Activated naive CD8-positive, alpha-beta T cell treated with anti-CD3 and anti-CD28 coated beads, Interleukin-2, amount 50 U/mL, for 24 hours (primary cell): ENCODE measurements at regions not wholly inside any gene's neighbourhood (a gene's known extent, or its start where the extent isn't known, plus 50 kb on each side); places are given as distances from the start of the nearest gene placed in this dataset.

ENCODE experiments used
- ATAC-seq: fragments of 150-1000 bp; cut with Tn5 transposase; one replicate; pipeline ENCODE4 v1.10.0; 2021
- DNase-seq: peaks from one replicate; pipeline ENCODE4 v3.0.0; 2021
- H3K27ac Mint-ChIP-seq: one replicate; pipeline ENCODE4 v1.8.0; 2021; ENCODE audit warnings: mild to moderate bottlenecking, mixed read lengths
- H3K27me3 Mint-ChIP-seq: one replicate; pipeline ENCODE4 v1.8.0; 2021; ENCODE audit warnings: mixed read lengths
- H3K36me3 Mint-ChIP-seq: one replicate; pipeline ENCODE4 v1.8.0; 2021; ENCODE audit warnings: low read depth, mixed read lengths
- H3K4me1 Mint-ChIP-seq: one replicate; pipeline ENCODE4 v1.8.0; 2021; ENCODE audit warnings: mixed read lengths
- H3K4me3 Mint-ChIP-seq: one replicate; pipeline ENCODE4 v1.8.0; 2021; ENCODE audit warnings: mild to moderate bottlenecking, moderate library complexity, mixed read lengths
- H3K9me3 Mint-ChIP-seq: one replicate; pipeline ENCODE4 v1.8.0; 2021; ENCODE audit warnings: mixed read lengths

DNA sequence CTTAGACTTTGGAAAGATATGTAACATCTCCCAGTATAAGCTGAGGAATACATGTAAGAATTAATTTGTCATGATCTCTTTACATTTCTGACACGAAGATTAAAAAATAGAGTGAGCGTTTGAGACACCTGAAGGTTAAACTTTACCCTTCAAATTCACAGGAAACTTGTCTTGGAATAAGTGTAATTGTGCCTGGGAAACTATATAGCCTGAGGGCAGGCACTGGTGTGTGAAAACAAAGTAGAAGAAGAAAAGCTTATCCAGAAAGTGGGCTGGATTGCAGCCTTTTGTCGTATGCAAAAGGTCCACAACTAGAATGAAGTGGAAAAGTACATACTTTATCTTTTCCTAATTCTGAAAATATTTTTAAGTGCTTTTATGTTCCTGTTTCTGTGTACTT is 275.7 kb upstream of the TCF21 start:
- no peak for DNase-seq
- H3K4me3 Mint-ChIP-seq: no peak overlapping the region
- H3K27me3 Mint-ChIP-seq: no peaks in the 10 kb centered on the region
- ATAC-seq: no peak
- H3K36me3 Mint-ChIP-seq: no peaks in the 10 kb centered on the region
- peaks cover 5% of the 10 kb centered on the region for H3K9me3 Mint-ChIP-seq
- H3K4me1 Mint-ChIP-seq: no peaks in the 10 kb centered on the region
- H3K27ac Mint-ChIP-seq: no peak overlapping the region

DNA sequence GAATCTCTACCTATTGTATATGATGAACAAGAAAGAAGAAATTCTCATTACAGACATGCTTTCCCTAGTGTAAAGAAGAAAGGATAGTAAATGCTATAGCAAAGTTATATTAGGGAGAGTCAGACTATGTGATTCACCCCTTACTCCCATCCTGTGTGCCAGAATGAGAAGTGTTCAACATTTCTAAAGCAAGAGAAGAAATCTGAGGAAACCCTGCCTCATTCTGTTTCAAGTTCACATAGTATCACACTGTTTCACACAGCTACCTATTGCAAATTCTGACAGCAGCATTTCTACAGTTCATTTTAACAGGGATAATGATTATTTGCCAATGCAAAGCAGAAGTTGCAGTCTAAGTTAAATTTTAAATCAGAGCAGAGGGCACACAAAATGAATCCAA is 267.2 kb upstream of the TCF21 start:
- no peak overlapping the region for H3K27ac Mint-ChIP-seq
- no peak overlapping the region for H3K4me3 Mint-ChIP-seq
- H3K27me3 Mint-ChIP-seq: no peaks in the 10 kb centered on the region
- peaks cover 3% of the 10 kb centered on the region for H3K9me3 Mint-ChIP-seq
- no peaks in the 10 kb centered on the region for H3K4me1 Mint-ChIP-seq
- no peak for DNase-seq
- ATAC-seq: no peak
- no peaks in the 10 kb centered on the region for H3K36me3 Mint-ChIP-seq

DNA sequence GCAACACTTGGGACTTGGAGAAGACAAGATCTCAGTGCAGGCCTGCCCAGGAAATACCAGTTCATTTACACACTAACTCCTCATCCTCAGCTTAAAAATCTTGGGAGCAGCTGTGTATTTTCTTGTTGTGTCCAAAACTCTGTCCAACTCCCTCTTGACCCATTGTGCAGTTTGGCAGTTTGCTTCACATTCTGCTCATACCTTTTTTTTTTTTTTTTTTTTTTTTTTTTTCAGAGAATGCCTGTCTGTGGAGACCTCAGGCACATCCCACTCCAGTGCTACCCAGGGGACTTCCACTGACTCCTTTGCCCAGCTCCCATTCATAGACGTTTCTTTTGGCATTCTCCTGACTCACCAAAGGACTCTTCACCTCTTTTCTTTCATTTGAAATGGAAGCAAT is 265.8 kb upstream of the TCF21 start:
- Mint-ChIP-seq H3K9me3 (no peaks in the 10 kb centered on the region), H3K4me3 (no peak overlapping the region), H3K4me1 (no peaks in the 10 kb centered on the region), H3K27ac (no peak overlapping the region), H3K27me3 (no peaks in the 10 kb centered on the region), H3K36me3 (no peaks in the 10 kb centered on the region)
- ATAC-seq (no peak), DNase-seq (no peak)

DNA sequence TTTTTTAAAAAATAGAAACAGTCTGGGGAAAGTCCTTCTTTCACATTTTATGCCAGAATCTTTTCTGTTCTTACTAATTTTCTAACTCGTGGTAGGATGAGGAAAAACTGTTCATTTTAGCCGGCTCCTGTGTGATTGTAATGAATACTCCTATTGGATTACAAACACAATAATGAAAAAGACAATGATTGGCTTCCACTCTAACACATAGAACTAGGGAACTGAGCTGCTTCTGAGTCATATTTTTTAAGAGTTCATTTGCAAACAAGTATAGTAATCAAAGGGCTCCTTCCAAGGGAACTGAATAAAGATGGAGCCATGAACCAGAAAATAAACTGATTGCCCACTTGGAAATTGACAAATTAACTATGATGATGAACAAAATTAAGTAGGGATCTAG is 265.3 kb upstream of the TCF21 start:
- H3K4me3 Mint-ChIP-seq: no peak overlapping the region
- no peak for DNase-seq

DNA sequence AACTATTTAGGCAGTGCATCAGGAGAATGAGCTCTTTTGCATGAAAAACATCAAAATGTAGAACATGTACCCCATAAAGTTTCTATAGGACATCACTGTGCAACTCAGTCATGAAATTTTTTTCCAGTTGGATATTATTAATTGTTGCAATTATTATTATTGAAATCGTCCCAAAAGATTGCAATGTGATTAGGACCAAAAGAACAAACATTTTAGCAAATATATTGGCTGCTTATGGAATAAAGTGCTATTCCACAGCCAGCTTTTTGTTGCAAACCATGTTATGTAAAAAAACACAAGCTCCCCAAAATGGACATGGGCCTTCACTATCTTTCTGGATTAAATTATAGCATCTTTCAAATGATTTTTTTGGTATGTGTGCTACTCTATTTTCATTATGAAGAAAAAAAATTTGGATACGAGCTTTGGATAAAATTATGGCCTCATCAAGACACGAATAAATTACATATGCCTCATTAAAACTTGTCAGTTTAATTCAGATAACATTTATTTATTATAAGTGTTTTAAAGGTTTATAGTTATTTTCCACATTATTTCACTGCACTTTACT is 262.7 kb upstream of the TCF21 start:
- H3K27ac Mint-ChIP-seq: no peak overlapping the region
- ATAC-seq: no peak
- no peaks in the 10 kb centered on the region for H3K9me3 Mint-ChIP-seq
- H3K4me1 Mint-ChIP-seq: no peaks in the 10 kb centered on the region
- H3K4me3 Mint-ChIP-seq: no peak overlapping the region
- H3K27me3 Mint-ChIP-seq: no peaks in the 10 kb centered on the region
- H3K36me3 Mint-ChIP-seq: no peaks in the 10 kb centered on the region
- no peak for DNase-seq

More for the DNA sequence above, 265.3 kb upstream of the TCF21 start:
- H3K4me1 Mint-ChIP-seq: no peaks in the 10 kb centered on the region
- no peak overlapping the region for H3K27ac Mint-ChIP-seq
- H3K27me3 Mint-ChIP-seq: no peaks in the 10 kb centered on the region
- ATAC-seq: no peak
- no peaks in the 10 kb centered on the region for H3K36me3 Mint-ChIP-seq
- no peaks in the 10 kb centered on the region for H3K9me3 Mint-ChIP-seq

DNA sequence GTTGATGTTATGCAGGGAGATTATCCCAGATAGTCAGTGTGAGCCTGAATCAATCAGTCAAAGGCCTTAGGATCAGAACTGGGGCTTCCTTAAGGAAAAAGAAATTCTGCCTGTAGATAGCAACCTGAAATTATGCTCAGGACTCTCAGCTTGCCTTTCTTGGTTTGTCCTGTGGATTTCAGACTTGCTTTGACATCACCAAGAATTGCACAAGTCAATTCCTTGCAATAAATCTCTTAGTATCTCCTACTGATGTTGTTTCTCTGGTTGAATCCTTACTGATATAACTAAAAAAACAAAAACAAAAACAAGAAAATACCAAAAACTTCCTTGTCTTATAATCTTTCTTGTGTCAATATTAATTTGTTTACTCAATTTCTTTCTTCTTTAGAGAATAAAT is 258.9 kb upstream of the TCF21 start:
- no peaks in the 10 kb centered on the region for H3K4me1 Mint-ChIP-seq
- H3K27ac Mint-ChIP-seq: no peak overlapping the region

DNA sequence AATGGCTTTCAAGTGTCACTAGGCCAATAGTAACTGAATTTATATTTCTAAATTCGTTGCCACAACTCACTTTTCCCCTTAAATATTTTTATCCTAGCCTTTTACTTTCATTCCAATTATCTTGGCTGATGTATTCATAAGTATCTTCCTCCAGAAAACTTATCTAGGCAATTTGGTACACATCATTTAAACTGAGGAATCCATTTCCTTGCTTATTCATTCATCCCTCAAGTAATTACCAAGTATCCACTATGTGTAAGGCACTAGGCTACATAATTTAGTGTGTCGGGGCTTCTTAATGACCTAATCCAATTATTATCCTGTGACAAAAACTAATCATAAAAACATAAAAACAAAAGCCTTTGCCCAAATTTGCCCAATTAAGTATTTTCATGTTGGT is 258.3 kb upstream of the TCF21 start:
- no peak for DNase-seq
- no peaks in the 10 kb centered on the region for H3K9me3 Mint-ChIP-seq
- H3K4me3 Mint-ChIP-seq: no peak overlapping the region

More for the DNA sequence above, 258.9 kb upstream of the TCF21 start:
- no peak for ATAC-seq
- no peak overlapping the region for H3K4me3 Mint-ChIP-seq
- no peaks in the 10 kb centered on the region for H3K9me3 Mint-ChIP-seq
- H3K27me3 Mint-ChIP-seq: no peaks in the 10 kb centered on the region
- DNase-seq: no peak
- no peaks in the 10 kb centered on the region for H3K36me3 Mint-ChIP-seq

DNA sequence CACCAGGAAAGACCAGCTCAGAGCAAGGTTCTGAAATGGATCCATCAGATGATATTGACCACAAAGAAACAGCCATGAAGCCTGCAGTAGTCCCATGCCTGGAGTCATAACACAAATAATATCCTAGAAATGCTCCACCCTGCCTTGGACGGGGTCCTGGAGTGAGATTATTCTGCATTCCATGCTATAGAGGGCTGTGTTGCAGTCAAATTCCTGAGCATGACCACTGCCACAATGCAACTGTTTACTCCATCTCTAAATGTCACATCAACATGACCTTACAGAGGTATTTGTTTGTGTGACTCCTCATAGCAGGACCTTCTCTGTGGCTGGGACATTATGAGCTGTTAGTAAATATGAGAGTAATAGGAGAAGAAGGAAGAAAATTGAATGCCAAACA is 257.5 kb upstream of the TCF21 start:
- Mint-ChIP-seq H3K27me3 (no peaks in the 10 kb centered on the region), H3K27ac (no peak overlapping the region), H3K36me3 (no peaks in the 10 kb centered on the region), H3K4me3 (no peak overlapping the region), H3K4me1 (no peaks in the 10 kb centered on the region), H3K9me3 (no peaks in the 10 kb centered on the region)
- no peak for DNase-seq
- ATAC-seq: no peak

More for the DNA sequence above, 258.3 kb upstream of the TCF21 start:
- Mint-ChIP-seq H3K36me3 (no peaks in the 10 kb centered on the region), H3K4me1 (no peaks in the 10 kb centered on the region), H3K27me3 (no peaks in the 10 kb centered on the region), H3K27ac (no peak overlapping the region)
- no peak for ATAC-seq

DNA sequence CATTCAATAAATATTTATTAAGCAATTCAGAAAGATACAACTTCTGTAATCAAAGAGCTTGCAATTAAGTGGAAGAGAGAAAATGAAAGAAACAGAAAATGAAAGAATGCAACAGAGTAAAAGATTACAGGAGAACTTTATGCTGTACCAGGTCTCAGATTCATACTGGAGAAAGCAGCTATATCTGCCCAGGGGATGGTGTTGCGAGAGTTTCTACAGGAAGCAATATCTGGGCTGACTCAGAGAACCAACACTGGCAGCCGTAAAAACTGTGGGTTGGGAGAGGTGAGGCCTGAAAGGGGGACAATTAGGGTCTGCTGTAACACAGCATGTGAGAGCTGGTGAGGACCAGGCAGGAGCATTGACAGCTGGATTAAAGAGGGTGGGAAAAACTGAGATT is 256.7 kb upstream of the TCF21 start:
- Mint-ChIP-seq H3K27ac (no peak overlapping the region), H3K27me3 (no peaks in the 10 kb centered on the region), H3K36me3 (no peaks in the 10 kb centered on the region), H3K4me1 (no peaks in the 10 kb centered on the region), H3K4me3 (no peak overlapping the region), H3K9me3 (no peaks in the 10 kb centered on the region)
- DNase-seq: no peak
- no peak for ATAC-seq

DNA sequence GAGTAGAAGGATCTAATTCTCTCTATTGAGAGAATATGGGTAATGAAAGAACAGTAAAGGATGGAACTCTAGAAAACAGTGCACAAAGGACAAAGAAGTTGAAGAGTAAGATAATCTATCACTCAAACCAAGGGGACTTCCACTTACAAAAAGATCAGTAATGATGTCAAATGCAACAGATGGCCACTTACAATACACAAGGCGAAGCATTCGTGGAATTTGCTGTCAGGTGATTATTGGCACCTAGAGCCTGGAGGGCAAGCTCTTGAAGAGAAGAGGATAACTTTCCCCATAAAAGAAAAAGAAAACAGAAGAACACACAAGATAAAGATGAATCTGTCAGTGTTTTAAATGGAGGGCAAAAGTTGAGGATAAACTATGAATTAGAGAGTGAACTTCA is 256.0 kb upstream of the TCF21 start:
- no peaks in the 10 kb centered on the region for H3K4me1 Mint-ChIP-seq
- H3K4me3 Mint-ChIP-seq: no peak overlapping the region
- H3K27me3 Mint-ChIP-seq: no peaks in the 10 kb centered on the region
- DNase-seq (no peak), ATAC-seq (no peak)
- no peaks in the 10 kb centered on the region for H3K9me3 Mint-ChIP-seq
- no peak overlapping the region for H3K27ac Mint-ChIP-seq
- H3K36me3 Mint-ChIP-seq: no peaks in the 10 kb centered on the region

DNA sequence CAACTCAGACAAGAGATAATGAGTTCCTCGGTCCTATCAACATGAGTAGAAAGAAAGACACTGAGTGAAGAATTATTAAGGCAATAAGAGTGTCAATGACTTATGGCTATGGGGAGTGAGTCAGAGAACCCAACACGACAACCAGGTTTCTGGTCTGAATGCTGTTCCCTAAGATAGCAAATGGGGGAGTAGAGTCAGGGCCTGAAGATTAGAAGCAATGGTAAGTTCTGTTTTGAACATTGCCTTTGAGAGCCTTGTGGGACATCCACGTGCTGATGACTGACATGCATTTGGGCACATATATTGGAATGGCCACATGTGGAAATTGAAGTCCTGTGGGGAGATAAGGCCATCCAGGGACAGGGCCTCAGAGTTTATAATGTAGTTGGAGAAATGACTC is 254.4 kb upstream of the TCF21 start:
- ATAC-seq: no peak
- Mint-ChIP-seq H3K4me3 (no peak overlapping the region), H3K36me3 (no peaks in the 10 kb centered on the region), H3K27me3 (no peaks in the 10 kb centered on the region), H3K27ac (no peak overlapping the region), H3K4me1 (no peaks in the 10 kb centered on the region), H3K9me3 (peaks cover 10% of the 10 kb centered on the region)
- DNase-seq: no peak

DNA sequence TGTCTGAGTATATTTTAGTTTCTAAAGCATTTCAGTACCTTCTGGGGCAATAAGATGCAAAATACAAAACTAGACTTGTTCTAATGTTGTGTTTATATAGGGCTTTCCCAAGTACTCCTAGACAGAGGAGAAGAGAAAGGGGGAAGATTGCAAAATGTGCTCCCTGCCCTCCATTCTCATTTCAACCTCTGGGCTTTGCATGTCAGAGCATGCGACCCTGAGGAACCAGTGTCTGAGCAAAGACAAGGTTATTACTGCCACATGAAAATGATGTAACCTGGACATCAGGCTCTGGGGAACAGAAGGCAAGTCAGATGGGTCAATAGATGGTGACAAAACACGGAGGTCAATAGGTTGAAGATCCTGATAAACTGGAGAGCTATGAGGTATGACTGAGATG is 253.5 kb upstream of the TCF21 start:
- H3K9me3 Mint-ChIP-seq: peaks cover 10% of the 10 kb centered on the region
- DNase-seq (no peak), ATAC-seq (no peak)
- H3K27me3 Mint-ChIP-seq: no peaks in the 10 kb centered on the region
- no peak overlapping the region for H3K27ac Mint-ChIP-seq
- no peak overlapping the region for H3K4me3 Mint-ChIP-seq
- no peaks in the 10 kb centered on the region for H3K36me3 Mint-ChIP-seq
- H3K4me1 Mint-ChIP-seq: no peaks in the 10 kb centered on the region

DNA sequence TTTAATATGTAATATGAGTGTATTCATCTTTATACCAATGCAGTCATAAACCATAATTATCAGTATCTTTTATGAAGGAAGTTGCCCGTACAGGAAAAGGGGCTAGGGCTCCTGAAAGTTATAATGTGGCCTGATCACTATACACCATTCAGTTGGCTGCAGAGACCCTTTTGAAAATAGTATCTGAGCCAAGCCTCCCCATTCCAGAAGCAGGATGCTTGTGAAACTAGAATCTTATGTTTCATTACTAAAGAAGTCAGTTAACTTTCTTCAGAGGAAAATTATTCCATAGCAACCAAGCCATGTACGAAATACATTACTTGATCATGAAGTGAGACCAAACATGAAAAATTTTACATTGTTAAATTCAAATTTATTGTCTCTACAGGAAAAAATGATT is 251.5 kb upstream of the TCF21 start:
- Mint-ChIP-seq H3K27ac (no peak overlapping the region), H3K9me3 (peaks cover 10% of the 10 kb centered on the region), H3K4me1 (no peaks in the 10 kb centered on the region), H3K27me3 (no peaks in the 10 kb centered on the region), H3K36me3 (no peaks in the 10 kb centered on the region), H3K4me3 (no peak overlapping the region)
- ATAC-seq: no peak
- DNase-seq: no peak

DNA sequence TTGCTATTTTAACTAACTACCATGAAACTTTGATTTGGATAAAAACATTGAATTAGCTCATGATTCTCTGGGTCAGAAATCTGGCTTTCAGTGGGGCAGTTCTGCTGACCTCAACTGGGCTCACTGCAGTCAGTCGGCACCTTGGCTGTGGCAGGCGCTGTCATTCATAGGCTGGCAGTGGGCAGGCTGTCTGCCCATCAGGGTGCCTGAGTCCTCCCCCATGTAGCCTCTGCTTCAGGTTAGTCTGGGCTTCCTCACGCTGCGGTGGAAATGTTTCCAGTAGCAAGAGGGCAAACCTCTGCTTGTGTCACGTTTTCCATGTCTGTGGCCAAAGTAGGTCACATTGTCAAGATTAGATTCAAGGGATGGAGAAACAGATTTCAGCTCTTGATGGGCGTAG is 251.0 kb upstream of the TCF21 start:
- Mint-ChIP-seq H3K4me1 (no peaks in the 10 kb centered on the region), H3K9me3 (peaks cover 10% of the 10 kb centered on the region), H3K36me3 (no peaks in the 10 kb centered on the region), H3K27ac (no peak overlapping the region), H3K4me3 (no peak overlapping the region), H3K27me3 (no peaks in the 10 kb centered on the region)
- DNase-seq: no peak
- ATAC-seq: no peak

DNA sequence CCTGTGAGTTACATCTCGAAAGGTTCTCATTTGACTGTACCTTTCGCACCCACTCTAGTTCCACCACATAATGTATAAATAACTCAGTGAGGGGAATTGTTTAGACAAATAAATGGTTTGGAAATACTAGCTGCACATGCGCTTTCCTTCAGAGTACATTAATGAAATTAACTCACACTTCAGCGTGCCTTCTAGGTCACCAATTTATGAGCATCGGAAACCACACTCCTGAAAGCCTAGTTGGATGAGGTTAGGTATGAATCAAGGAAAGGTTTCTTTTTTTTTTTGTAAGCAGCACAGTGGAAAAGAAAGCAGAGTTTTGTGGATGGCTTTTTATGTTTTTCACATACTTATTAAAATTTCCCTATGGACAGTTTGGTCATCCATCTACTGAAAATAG is 247.8 kb upstream of the TCF21 start:
- H3K36me3 Mint-ChIP-seq: no peaks in the 10 kb centered on the region
- H3K27me3 Mint-ChIP-seq: no peaks in the 10 kb centered on the region
- no peak overlapping the region for H3K4me3 Mint-ChIP-seq
- DNase-seq: no peak
- no peak for ATAC-seq
- H3K4me1 Mint-ChIP-seq: no peaks in the 10 kb centered on the region
- H3K9me3 Mint-ChIP-seq: peaks cover 10% of the 10 kb centered on the region
- no peak overlapping the region for H3K27ac Mint-ChIP-seq

DNA sequence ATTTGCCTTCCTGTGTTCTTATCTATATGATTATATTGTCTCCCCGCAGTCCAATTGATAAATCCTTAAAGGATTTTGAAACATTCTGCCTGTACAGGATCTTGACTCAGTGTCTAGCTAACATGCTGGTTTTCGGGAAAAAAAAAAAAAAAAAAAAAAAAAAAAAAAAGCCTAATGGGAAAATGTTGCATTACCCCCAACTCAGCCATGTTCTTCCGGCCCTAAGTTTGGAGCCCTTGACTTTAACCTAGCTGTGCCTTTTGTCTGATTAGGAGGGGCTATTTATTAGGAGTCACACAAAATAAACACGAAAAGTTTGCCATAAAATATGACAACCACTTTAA is 244.4 kb upstream of the TCF21 start:
- Mint-ChIP-seq H3K27ac (no peak overlapping the region), H3K9me3 (no peaks in the 10 kb centered on the region), H3K27me3 (peaks cover 3% of the 10 kb centered on the region), H3K36me3 (no peaks in the 10 kb centered on the region), H3K4me3 (no peak overlapping the region), H3K4me1 (no peaks in the 10 kb centered on the region)
- no peak for ATAC-seq
- no peak for DNase-seq
